Neural progenitor cell (in vitro differentiated cells): ENCODE measurements at regions not wholly inside any gene's neighbourhood (a gene's known extent, or its start where the extent isn't known, plus 50 kb on each side); places are given as distances from the start of the nearest gene placed in this dataset.

Source experiments
- DNase-seq: peaks from one replicate; pipeline ENCODE4 v3.0.0-alpha.2; 2016; ENCODE audit warnings: low spot score
- H2AFZ ChIP-seq: fragments of 200-600 bp; sonication (generic); replicated peaks from 2 replicates; pipeline ENCODE4 v1.6.1; 2016; ENCODE audit warnings: antibody characterized with exemption
- H3F3A ChIP-seq: fragments of 200-600 bp; sonication (generic); 2 replicates; pipeline ENCODE4 v1.6.1; 2016; ENCODE audit warnings: antibody characterized with exemption, low read depth
- H3K27ac ChIP-seq: fragments of 200-600 bp; sonication (generic); 2 replicates; pipeline ENCODE4 v1.5.1; 2016; ENCODE audit warnings: mild to moderate bottlenecking
- H3K27me3 ChIP-seq: fragments of 200-600 bp; sonication (generic); 2 replicates; pipeline ENCODE4 v1.6.1; 2016; ENCODE audit warnings: mild to moderate bottlenecking, moderate library complexity
- H3K36me3 ChIP-seq: fragments of 200-600 bp; sonication (generic); 2 replicates; pipeline ENCODE4 v1.5.1; 2016
- H3K4me1 ChIP-seq: fragments of 200-600 bp; sonication (generic); 2 replicates; pipeline ENCODE4 v1.6.1; 2016; ENCODE audit warnings: mixed run types
- H3K4me2 ChIP-seq: fragments of 200-600 bp; sonication (generic); 2 replicates; pipeline ENCODE4 v1.6.1; 2016
- H3K4me3 ChIP-seq: fragments of 200-600 bp; sonication (generic); 2 replicates; pipeline ENCODE4 v1.5.1; 2016
- H3K79me2 ChIP-seq: fragments of 200-600 bp; sonication (generic); 2 replicates; pipeline ENCODE4 v1.6.1; 2016; ENCODE audit warnings: low read depth
- H3K9ac ChIP-seq: fragments of 200-600 bp; sonication (generic); 2 replicates; pipeline ENCODE4 v1.6.1; 2016
- H3K9me3 ChIP-seq: fragments of 200-600 bp; sonication (generic); 2 replicates; pipeline ENCODE4 v1.5.1; 2016; ENCODE audit warnings: low read depth
- H4K20me1 ChIP-seq: fragments of 200-600 bp; sonication (generic); 2 replicates; pipeline ENCODE4 v1.6.1; 2016; ENCODE audit warnings: low read depth
- H3K27ac Mint-ChIP-seq: 3 replicates; pipeline ENCODE4 v1.8.0; 2021; ENCODE audit warnings: mixed read lengths
- H3K27me3 Mint-ChIP-seq: 2 replicates; pipeline ENCODE4 v1.8.0; 2022; ENCODE audit warnings: low read depth, mild to moderate bottlenecking, inconsistent platforms, moderate library complexity, mixed read lengths; ENCODE audit not compliant: insufficient read depth
- H3K36me3 Mint-ChIP-seq: 3 replicates; pipeline ENCODE4 v1.8.0; 2021; ENCODE audit warnings: mixed read lengths
- H3K4me1 Mint-ChIP-seq: 3 replicates; pipeline ENCODE4 v1.8.0; 2021; ENCODE audit warnings: mixed read lengths
- H3K4me3 Mint-ChIP-seq: 3 replicates; pipeline ENCODE4 v1.8.0; 2021; ENCODE audit warnings: mild to moderate bottlenecking, moderate library complexity, mixed read lengths
- H3K9me3 Mint-ChIP-seq: 3 replicates; pipeline ENCODE4 v1.8.0; 2020; ENCODE audit warnings: mixed read lengths
- CTCF ChIP-seq: fragments of 200-600 bp; sonication (generic); IDR thresholded peaks from 2 replicates; pipeline ENCODE4 v1.5.1; 2017; ENCODE audit warnings: antibody characterized with exemption, mild to moderate bottlenecking
- EZH2 ChIP-seq: fragments of 200-600 bp; sonication (generic); IDR thresholded peaks from 2 replicates; pipeline ENCODE4 v1.6.1; 2017; ENCODE audit warnings: antibody characterized with exemption, mild to moderate bottlenecking, moderate library complexity
- EZH2phosphoT487 ChIP-seq: fragments of 200-600 bp; sonication (generic); IDR thresholded peaks from 2 replicates; pipeline ENCODE4 v1.6.1; 2017; ENCODE audit warnings: antibody characterized with exemption

- Histone ChIP-seq H3K4me3 (no peak overlapping the region), H3K4me1 (peaks cover 13% of the 10 kb centered on the region), H3K79me2 (no peaks in the 10 kb centered on the region), H4K20me1 (no peaks in the 10 kb centered on the region), H2AFZ (no peak overlapping the region), H3K36me3 (no peaks in the 10 kb centered on the region), H3K27me3 (no peaks in the 10 kb centered on the region), H3K9me3 (no peaks in the 10 kb centered on the region), H3K9ac (no peak overlapping the region), H3K27ac (no peak overlapping the region), H3F3A (no peaks in the 10 kb centered on the region), H3K4me2 (no peak overlapping the region)
- TF ChIP-seq CTCF (no peak), EZH2 (no peak), EZH2phosphoT487 (no peak)
- Mint-ChIP-seq H3K27ac (no peak overlapping the region), H3K9me3 (peaks cover 4% of the 10 kb centered on the region), H3K27me3 (peaks cover 2% of the 10 kb centered on the region), H3K4me1 (peaks cover 13% of the 10 kb centered on the region), H3K36me3 (peaks cover 5% of the 10 kb centered on the region), H3K4me3 (no peak overlapping the region)
- DNase-seq, result no peak
Observed at GRCh38 chr3:177514611-177515499, 317.6 kb upstream of the TBL1XR1 start.

GRCh38 chr3:177515786-177516157 is 318.5 kb upstream of the TBL1XR1 start:
- no peak overlapping the region for H3K4me3 Mint-ChIP-seq
- peaks cover 4% of the 10 kb centered on the region for H3K36me3 Mint-ChIP-seq
- H4K20me1 ChIP-seq, result no peaks in the 10 kb centered on the region
- H3K27ac ChIP-seq, result no peak overlapping the region
- H3K9me3 Mint-ChIP-seq, result peaks cover 8% of the 10 kb centered on the region
- no peak overlapping the region for H3K4me2 ChIP-seq
- H3K4me3 ChIP-seq, result no peak overlapping the region
- TF ChIP-seq EZH2, result no peak
- TF ChIP-seq EZH2phosphoT487, result no peak
- TF ChIP-seq CTCF, result no peak
- H3K4me1 Mint-ChIP-seq, result peaks cover 14% of the 10 kb centered on the region
- no peaks in the 10 kb centered on the region for H3K9me3 ChIP-seq
- H3K4me1 ChIP-seq, result peaks cover 13% of the 10 kb centered on the region
- peaks cover 5% of the 10 kb centered on the region for H3K27me3 Mint-ChIP-seq
- no peak for DNase-seq
- no peaks in the 10 kb centered on the region for H3K36me3 ChIP-seq
- no peak overlapping the region for H2AFZ ChIP-seq
- H3K79me2 ChIP-seq, result no peaks in the 10 kb centered on the region
- no peaks in the 10 kb centered on the region for H3K27me3 ChIP-seq
- no peaks in the 10 kb centered on the region for H3F3A ChIP-seq
- H3K27ac Mint-ChIP-seq, result no peak overlapping the region
- H3K9ac ChIP-seq, result no peak overlapping the region

- H3F3A ChIP-seq, result no peaks in the 10 kb centered on the region
- DNase-seq, result peak; percentile 77
- no peak overlapping the region for H3K9ac ChIP-seq
- H3K4me3 ChIP-seq, result no peak overlapping the region
- Mint-ChIP-seq H3K4me1 (peaks cover 17% of the 10 kb centered on the region), H3K27me3 (peaks cover 5% of the 10 kb centered on the region), H3K27ac (no peak overlapping the region), H3K4me3 (no peak overlapping the region), H3K9me3 (peaks cover 12% of the 10 kb centered on the region), H3K36me3 (peaks cover 2% of the 10 kb centered on the region)
- H2AFZ ChIP-seq, result no peak overlapping the region
- peak overlapping the region; percentile 37 for H3K4me2 ChIP-seq
- H3K9me3 ChIP-seq, result no peaks in the 10 kb centered on the region
- H3K27ac ChIP-seq, result no peak overlapping the region
- no peaks in the 10 kb centered on the region for H3K79me2 ChIP-seq
- H3K4me1 ChIP-seq, result peaks cover 13% of the 10 kb centered on the region
- H4K20me1 ChIP-seq, result no peaks in the 10 kb centered on the region
- no peaks in the 10 kb centered on the region for H3K36me3 ChIP-seq
- H3K27me3 ChIP-seq, result no peaks in the 10 kb centered on the region
- TF ChIP-seq EZH2phosphoT487, result no peak
- TF ChIP-seq CTCF, result no peak
- no peak for TF ChIP-seq EZH2
Observed at GRCh38 chr3:177516158-177517011, 319.1 kb upstream of the TBL1XR1 start.
